Upper lobe of right lung (tissue), 1 donor: ENCODE measurements at regions not wholly inside any gene's neighbourhood (a gene's known extent, or its start where the extent isn't known, plus 50 kb on each side); places are given as distances from the start of the nearest gene placed in this dataset.

Experiments
- ATAC-seq: fragments of 200-7000 bp; cut with Tn5 transposase; one replicate; pipeline ENCODE4 v1.9.1; 2020; ENCODE audit warnings: mild to moderate bottlenecking, moderate library complexity
- DNase-seq: peaks from one replicate; pipeline ENCODE4 v3.0.0-alpha.2; 2020
- H3K27ac ChIP-seq: fragments of 200-600 bp; one replicate; pipeline ENCODE4 v1.8.0; 2022
- H3K27me3 ChIP-seq: fragments of 200-600 bp; one replicate; pipeline ENCODE4 v1.8.0; 2022; ENCODE audit warnings: mild to moderate bottlenecking
- H3K36me3 ChIP-seq: fragments of 200-600 bp; one replicate; pipeline ENCODE4 v1.8.0; 2022
- H3K4me1 ChIP-seq: fragments of 200-600 bp; one replicate; pipeline ENCODE4 v1.8.0; 2022
- H3K4me3 ChIP-seq: fragments of 200-600 bp; one replicate; pipeline ENCODE4 v1.8.0; 2022; ENCODE audit warnings: mild to moderate bottlenecking
- H3K9me3 ChIP-seq: fragments of 200-600 bp; one replicate; pipeline ENCODE4 v1.8.0; 2022
- intact Hi-C: fragments of 100-400 bp; cut with DNase I; formaldehyde crosslinking; loops from one replicate; pipeline ENCODE4 v1.11.0; 2022
- TF ChIP-seq, protein P1 (sequence below): fragments of 200-600 bp; IDR thresholded peaks from one replicate; pipeline ENCODE4 v1.8.0; 2022; ENCODE audit warnings: antibody characterized with exemption
- donor health status: DM: no; HTN: yes; CAD: no; lungs with severe emphysema.

DNA sequence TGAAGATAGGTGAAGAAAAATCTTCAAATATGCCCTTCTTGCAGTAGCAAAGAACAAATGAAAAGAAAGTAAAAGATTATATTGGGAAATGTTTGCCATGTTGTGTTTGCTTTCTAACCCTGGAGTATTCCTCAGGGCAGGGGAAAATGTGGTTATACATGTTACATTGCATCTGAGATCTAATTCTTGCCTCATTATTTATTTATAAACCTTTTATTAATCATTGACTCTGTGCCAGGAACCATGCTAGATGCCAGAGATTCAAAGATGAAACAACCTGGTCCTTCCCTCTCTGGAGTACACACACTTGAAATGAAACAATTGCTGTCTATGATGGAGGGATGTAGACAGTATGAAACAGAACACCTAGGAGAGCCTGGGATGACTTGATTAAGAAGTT, 128.1 kb upstream of the HMGA2 start:
- Histone ChIP-seq H3K27me3 (no peaks in the 10 kb centered on the region), H3K36me3 (no peaks in the 10 kb centered on the region), H3K9me3 (no peaks in the 10 kb centered on the region), H3K4me1 (no peaks in the 10 kb centered on the region), H3K4me3 (no peak overlapping the region), H3K27ac (no peak overlapping the region)
- DNase-seq (no peak), ATAC-seq (no peak)
- intact Hi-C loops = no loop called here
- TF ChIP-seq, protein P1, sequence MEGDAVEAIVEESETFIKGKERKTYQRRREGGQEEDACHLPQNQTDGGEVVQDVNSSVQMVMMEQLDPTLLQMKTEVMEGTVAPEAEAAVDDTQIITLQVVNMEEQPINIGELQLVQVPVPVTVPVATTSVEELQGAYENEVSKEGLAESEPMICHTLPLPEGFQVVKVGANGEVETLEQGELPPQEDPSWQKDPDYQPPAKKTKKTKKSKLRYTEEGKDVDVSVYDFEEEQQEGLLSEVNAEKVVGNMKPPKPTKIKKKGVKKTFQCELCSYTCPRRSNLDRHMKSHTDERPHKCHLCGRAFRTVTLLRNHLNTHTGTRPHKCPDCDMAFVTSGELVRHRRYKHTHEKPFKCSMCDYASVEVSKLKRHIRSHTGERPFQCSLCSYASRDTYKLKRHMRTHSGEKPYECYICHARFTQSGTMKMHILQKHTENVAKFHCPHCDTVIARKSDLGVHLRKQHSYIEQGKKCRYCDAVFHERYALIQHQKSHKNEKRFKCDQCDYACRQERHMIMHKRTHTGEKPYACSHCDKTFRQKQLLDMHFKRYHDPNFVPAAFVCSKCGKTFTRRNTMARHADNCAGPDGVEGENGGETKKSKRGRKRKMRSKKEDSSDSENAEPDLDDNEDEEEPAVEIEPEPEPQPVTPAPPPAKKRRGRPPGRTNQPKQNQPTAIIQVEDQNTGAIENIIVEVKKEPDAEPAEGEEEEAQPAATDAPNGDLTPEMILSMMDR = no peak

- intact Hi-C loops = no loop called here
- ATAC-seq (peak; percentile 51), DNase-seq (no peak)
- H3K27me3 ChIP-seq = peaks cover 3% of the 10 kb centered on the region
- H3K9me3 ChIP-seq = no peaks in the 10 kb centered on the region
- no peak overlapping the region for H3K27ac ChIP-seq
- H3K4me1 ChIP-seq = no peaks in the 10 kb centered on the region
- H3K4me3 ChIP-seq = no peak overlapping the region
- H3K36me3 ChIP-seq = no peaks in the 10 kb centered on the region
- TF ChIP-seq, protein P1 = peak; percentile 24
These were observed 125.0 kb upstream of the HMGA2 start for GRCh38 chr12:65699251-65699650.

- TF ChIP-seq, protein P1 = no peak
- ATAC-seq (no peak), DNase-seq (no peak)
- Histone ChIP-seq H3K27me3 (peaks cover 4% of the 10 kb centered on the region), H3K4me3 (no peak overlapping the region), H3K27ac (no peak overlapping the region), H3K36me3 (no peaks in the 10 kb centered on the region), H3K9me3 (peaks cover 13% of the 10 kb centered on the region), H3K4me1 (no peaks in the 10 kb centered on the region)
- intact Hi-C loops = no loop called here
These were observed 121.1 kb upstream of the HMGA2 start for GRCh38 chr12:65703176-65703575.

DNA sequence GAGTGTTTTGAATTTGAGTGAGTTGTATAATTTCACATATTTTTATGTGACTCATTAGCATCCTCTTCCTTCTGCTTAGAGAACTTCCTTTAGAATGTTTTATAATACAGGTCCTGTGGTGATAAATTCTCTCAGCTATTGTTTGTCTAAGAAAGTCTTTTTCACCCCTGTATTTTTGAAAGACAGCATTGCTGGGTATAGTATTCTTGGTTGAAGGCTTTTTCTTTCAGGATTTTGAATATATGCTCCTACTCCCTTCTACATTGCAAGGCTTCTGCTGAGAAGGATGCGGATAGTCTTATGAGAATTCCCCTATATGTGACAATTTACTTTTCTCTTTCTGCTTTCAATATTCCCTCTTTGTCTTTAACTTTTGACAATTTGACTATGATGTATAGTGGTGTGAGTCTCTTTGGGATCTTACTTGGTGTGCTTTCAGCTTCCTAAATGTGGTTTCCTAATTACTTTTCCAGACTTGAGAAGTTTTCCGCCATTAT, 118.9 kb upstream of the HMGA2 start:
- no peak for DNase-seq
- Histone ChIP-seq H3K4me3 (no peak overlapping the region), H3K36me3 (no peaks in the 10 kb centered on the region), H3K27me3 (peaks cover 4% of the 10 kb centered on the region), H3K4me1 (no peaks in the 10 kb centered on the region), H3K27ac (no peak overlapping the region), H3K9me3 (peaks cover 13% of the 10 kb centered on the region)
- TF ChIP-seq, protein P1 = no peak
- ATAC-seq = no peak
- intact Hi-C loops = no loop called here

GRCh38 chr12:65707051-65707450, 117.2 kb upstream of the HMGA2 start:
- Histone ChIP-seq H3K4me3 (no peak overlapping the region), H3K36me3 (no peaks in the 10 kb centered on the region), H3K27me3 (peaks cover 4% of the 10 kb centered on the region), H3K4me1 (no peaks in the 10 kb centered on the region), H3K9me3 (peaks cover 13% of the 10 kb centered on the region), H3K27ac (no peak overlapping the region)
- DNase-seq (no peak), ATAC-seq (no peak)
- TF ChIP-seq, protein P1 = no peak
- intact Hi-C loops = no loop called here
